ENCODE measurements at regions not wholly inside any gene's neighbourhood (a gene's known extent, or its start where the extent isn't known, plus 50 kb on each side); places are given as distances from the start of the nearest gene placed in this dataset.

DNA sequence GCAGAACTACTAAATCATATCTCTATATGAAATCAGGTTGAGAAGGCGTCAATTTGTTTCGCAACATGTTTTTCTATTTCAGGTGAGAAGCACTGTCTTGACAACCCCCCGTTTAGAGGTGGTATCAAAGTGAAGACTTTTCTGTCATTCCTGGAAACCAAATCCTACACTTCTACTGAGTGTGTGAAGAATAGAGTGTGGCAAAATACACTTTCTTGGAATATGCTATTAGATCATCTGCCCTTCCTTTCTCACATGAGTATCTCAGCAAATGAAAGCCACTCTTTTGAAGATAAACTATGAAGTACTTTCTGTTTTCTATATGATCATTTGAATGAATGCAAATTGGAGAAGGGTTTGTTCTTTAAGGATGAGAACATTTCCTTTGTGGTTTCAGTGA is 174.0 kb upstream of the FMR1 start:
- Histone ChIP-seq H3K9me3 (no peaks in the 10 kb centered on the region), H3K4me1 (no peaks in the 10 kb centered on the region), H3K36me3 (no peaks in the 10 kb centered on the region), H3K4me3 (no peak overlapping the region), H3K27me3 (no peaks in the 10 kb centered on the region), H3K27ac (no peak overlapping the region)
- intact Hi-C loops (cut with DNase I; ENCODE audit: low total_unique reads), result no loop called here
- TF ChIP-seq, protein P1, sequence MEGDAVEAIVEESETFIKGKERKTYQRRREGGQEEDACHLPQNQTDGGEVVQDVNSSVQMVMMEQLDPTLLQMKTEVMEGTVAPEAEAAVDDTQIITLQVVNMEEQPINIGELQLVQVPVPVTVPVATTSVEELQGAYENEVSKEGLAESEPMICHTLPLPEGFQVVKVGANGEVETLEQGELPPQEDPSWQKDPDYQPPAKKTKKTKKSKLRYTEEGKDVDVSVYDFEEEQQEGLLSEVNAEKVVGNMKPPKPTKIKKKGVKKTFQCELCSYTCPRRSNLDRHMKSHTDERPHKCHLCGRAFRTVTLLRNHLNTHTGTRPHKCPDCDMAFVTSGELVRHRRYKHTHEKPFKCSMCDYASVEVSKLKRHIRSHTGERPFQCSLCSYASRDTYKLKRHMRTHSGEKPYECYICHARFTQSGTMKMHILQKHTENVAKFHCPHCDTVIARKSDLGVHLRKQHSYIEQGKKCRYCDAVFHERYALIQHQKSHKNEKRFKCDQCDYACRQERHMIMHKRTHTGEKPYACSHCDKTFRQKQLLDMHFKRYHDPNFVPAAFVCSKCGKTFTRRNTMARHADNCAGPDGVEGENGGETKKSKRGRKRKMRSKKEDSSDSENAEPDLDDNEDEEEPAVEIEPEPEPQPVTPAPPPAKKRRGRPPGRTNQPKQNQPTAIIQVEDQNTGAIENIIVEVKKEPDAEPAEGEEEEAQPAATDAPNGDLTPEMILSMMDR (IDR thresholded peaks at IDR 0.05), result no peak
- no peak for DNase-seq

DNA sequence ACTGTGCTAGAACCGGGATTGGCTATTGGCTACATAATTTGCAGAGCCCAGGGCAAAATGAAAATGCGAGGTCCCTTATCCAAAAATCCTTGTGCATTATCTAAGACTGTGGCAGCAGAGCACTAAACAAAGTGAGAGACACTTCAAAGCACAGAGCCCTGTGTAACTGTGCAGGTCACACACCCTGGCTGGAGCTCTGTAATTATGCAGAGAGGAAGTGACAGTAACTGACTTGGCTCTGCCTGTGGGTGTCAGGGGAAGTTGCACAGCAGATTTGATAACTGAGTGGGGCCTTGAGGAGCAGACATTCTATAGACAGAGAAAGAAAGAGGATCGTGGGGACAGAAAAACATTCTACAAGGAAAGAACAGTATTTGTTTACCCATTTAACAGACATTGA is 173.5 kb upstream of the FMR1 start:
- TF ChIP-seq, protein P1 (IDR thresholded peaks at IDR 0.05), result no peak
- intact Hi-C loops (cut with DNase I; ENCODE audit: low total_unique reads), result no loop called here
- no peak overlapping the region for H3K27ac ChIP-seq
- H3K4me3 ChIP-seq, result no peak overlapping the region
- DNase-seq, result no peak
- H3K36me3 ChIP-seq, result no peaks in the 10 kb centered on the region
- H3K27me3 ChIP-seq, result no peaks in the 10 kb centered on the region
- no peaks in the 10 kb centered on the region for H3K9me3 ChIP-seq
- H3K4me1 ChIP-seq, result no peaks in the 10 kb centered on the region

DNA sequence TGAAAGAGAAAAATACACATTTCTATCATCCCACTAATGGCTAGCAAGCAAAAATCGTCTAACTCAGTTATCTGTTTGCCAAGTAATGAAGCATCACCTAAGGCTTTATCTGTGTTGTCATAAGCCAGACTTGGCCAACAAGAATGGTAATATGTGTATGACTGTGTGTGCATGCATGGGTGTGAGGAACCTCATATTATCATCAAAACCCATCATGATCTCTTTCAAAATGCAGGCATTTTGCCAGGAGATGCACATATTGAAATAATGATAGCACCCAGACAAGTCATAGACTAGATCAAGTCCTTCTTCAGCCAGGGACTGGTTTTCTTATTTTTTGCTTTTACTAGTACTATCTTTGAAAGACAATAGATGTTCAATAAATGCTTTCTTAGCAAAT is 172.5 kb upstream of the FMR1 start:
- Histone ChIP-seq H3K9me3 (no peaks in the 10 kb centered on the region), H3K27ac (no peak overlapping the region), H3K27me3 (no peaks in the 10 kb centered on the region), H3K4me1 (no peaks in the 10 kb centered on the region), H3K36me3 (no peaks in the 10 kb centered on the region), H3K4me3 (no peak overlapping the region)
- DNase-seq, result no peak
- TF ChIP-seq, protein P1 (IDR thresholded peaks at IDR 0.05), result no peak
- intact Hi-C loops (cut with DNase I; ENCODE audit: low total_unique reads), result no loop called here

DNA sequence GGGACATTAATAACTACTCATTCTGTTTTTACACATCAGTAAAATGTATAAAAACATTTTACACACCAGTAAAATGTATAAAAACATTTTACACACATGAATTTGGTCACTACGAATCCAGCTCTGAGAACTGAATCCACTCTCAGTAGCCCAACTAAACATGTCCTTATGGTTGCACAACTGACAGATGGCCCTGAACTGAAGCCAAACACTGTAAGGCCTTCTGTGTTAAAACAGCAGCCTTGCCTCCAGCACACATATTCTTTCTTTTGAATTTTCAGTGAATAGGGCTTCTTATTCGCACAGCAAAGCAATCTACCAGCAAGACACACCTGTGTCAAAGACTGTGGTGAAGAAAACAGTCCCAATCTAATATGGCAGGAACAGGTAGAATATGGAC is 169.9 kb upstream of the FMR1 start:
- DNase-seq, result no peak
- H3K4me3 ChIP-seq, result no peak overlapping the region
- H3K4me1 ChIP-seq, result no peaks in the 10 kb centered on the region
- H3K9me3 ChIP-seq, result no peaks in the 10 kb centered on the region
- no peaks in the 10 kb centered on the region for H3K27me3 ChIP-seq
- intact Hi-C loops (cut with DNase I; ENCODE audit: low total_unique reads), result no loop called here
- H3K36me3 ChIP-seq, result no peaks in the 10 kb centered on the region
- no peak overlapping the region for H3K27ac ChIP-seq
- TF ChIP-seq, protein P1 (IDR thresholded peaks at IDR 0.05), result no peak

DNA sequence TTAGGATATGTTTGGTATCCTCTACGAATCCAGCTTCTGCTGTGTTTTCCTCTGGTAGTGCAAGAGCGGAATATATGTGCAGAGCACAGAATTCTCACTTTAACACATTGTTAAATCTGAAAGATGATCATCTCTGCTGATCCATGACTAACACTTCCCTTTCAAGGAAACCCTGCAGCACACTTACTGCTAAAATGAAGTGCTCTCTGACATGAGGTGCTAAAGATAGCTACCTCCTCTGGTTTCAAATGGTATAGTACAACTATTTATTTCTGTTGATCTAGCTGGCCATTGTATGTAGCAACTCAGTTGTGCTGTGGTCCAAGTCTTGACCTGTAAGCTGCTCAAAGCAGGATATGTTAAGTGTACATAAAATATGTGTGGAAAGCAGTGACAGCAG is 162.4 kb upstream of the FMR1 start:
- H3K4me3 ChIP-seq, result no peak overlapping the region
- intact Hi-C loops (cut with DNase I; ENCODE audit: low total_unique reads), result no loop called here
- H3K27ac ChIP-seq, result no peak overlapping the region
- TF ChIP-seq, protein P1 (IDR thresholded peaks at IDR 0.05), result no peak
- no peak for DNase-seq
- H3K36me3 ChIP-seq, result no peaks in the 10 kb centered on the region
- H3K27me3 ChIP-seq, result no peaks in the 10 kb centered on the region
- H3K4me1 ChIP-seq, result no peaks in the 10 kb centered on the region
- no peaks in the 10 kb centered on the region for H3K9me3 ChIP-seq

DNA sequence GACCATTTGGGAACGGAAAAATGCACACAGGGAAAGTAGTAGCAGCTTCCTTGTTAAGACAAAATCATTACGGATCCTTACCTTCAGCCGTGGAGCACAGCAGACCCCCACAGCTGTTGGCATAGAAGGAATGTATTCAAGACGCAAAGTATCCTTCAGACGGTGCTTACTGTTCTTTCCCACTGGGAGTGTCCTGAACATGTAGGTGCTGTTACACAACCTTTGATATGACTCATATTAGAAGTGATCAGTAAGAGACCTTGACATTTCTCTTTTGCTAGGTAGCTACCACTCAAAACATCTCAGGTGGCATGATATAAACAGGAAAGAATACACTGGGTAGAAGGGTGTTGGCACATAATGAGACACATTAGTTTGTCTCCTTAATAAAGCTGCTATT is 154.0 kb upstream of the FMR1 start:
- Histone ChIP-seq H3K27me3 (no peaks in the 10 kb centered on the region), H3K9me3 (no peaks in the 10 kb centered on the region), H3K27ac (no peak overlapping the region), H3K4me3 (no peak overlapping the region), H3K36me3 (no peaks in the 10 kb centered on the region), H3K4me1 (no peaks in the 10 kb centered on the region)
- intact Hi-C loops (cut with DNase I; ENCODE audit: low total_unique reads), result no loop called here
- no peak for DNase-seq
- TF ChIP-seq, protein P1 (IDR thresholded peaks at IDR 0.05), result no peak
